ENCODE measurements at regions not wholly inside any gene's neighbourhood (a gene's known extent, or its start where the extent isn't known, plus 50 kb on each side); places are given as distances from the start of the nearest gene placed in this dataset.

GRCh38 chr1:61604684-61605083 is 120.3 kb downstream of the TM2D1 start:
- TF ChIP-seq CTCF (IDR thresholded peaks at IDR 0.05) (no peak), POLR2A (IDR thresholded peaks at IDR 0.05) (no peak)

Data from tibial nerve (tissue), 3 donors.